ENCODE measurements at regions not wholly inside any gene's neighbourhood (a gene's known extent, or its start where the extent isn't known, plus 50 kb on each side); places are given as distances from the start of the nearest gene placed in this dataset.

GRCh38 chr10:124213471-124213870, 120.1 kb upstream of the CHST15 start:
- POLR2A ChIA-PET (ENCODE audit: unreplicated experiment), result no interaction called here

More at GRCh38 chr10:124213471-124213870, 120.1 kb upstream of the CHST15 start:
- H3K18ac ChIP-seq (ENCODE audit: low read depth, low read length), result no peak overlapping the region
- no CpG with 5 or more reads among the region's 2 CpGs for WGBS, 2 experiments (ENCODE audit: extremely low coverage in 2 of 2, insufficient read length in 1 of 2)
- H3K56ac ChIP-seq (ENCODE audit: extremely low read depth, insufficient read depth, low read length), result no peak overlapping the region
- no peak overlapping the region for H4K8ac ChIP-seq (ENCODE audit: low read depth in 2 of 2, low read length in 2 of 2)
- H2BK5ac ChIP-seq (ENCODE audit: low read depth, low read length, poor library complexity, severe bottlenecking), result no peak overlapping the region
- no peak overlapping the region for H2AK5ac ChIP-seq (ENCODE audit: low read depth, low read length)
- no peak overlapping the region for H3K14ac ChIP-seq (replicated peaks; ENCODE audit: low read depth, low read length)
- no peak for TF ChIP-seq NFE2L2 (IDR thresholded peaks at IDR 0.05; ENCODE audit: low read depth, low read length)
- no peak for TF ChIP-seq CHD1 (IDR thresholded peaks at IDR 0.05; ENCODE audit: low read depth, low read length)
- no peak for TF ChIP-seq FOS (IDR thresholded peaks at IDR 0.05; ENCODE audit: low read depth, low read length)
- TF ChIP-seq MXI1 (IDR thresholded peaks at IDR 0.05; ENCODE audit: borderline replicate concordance, low read depth, low read length), result no peak
- no peak for TF ChIP-seq RAD21 (IDR thresholded peaks at IDR 0.05; ENCODE audit: low read length)
- TF ChIP-seq RCOR1 (IDR thresholded peaks at IDR 0.05; ENCODE audit: insufficient replicate concordance, low read length), result no peak
- no peak for TF ChIP-seq RFX5 (IDR thresholded peaks at IDR 0.05; ENCODE audit: low read depth, low read length)
- TF ChIP-seq, protein P1, sequence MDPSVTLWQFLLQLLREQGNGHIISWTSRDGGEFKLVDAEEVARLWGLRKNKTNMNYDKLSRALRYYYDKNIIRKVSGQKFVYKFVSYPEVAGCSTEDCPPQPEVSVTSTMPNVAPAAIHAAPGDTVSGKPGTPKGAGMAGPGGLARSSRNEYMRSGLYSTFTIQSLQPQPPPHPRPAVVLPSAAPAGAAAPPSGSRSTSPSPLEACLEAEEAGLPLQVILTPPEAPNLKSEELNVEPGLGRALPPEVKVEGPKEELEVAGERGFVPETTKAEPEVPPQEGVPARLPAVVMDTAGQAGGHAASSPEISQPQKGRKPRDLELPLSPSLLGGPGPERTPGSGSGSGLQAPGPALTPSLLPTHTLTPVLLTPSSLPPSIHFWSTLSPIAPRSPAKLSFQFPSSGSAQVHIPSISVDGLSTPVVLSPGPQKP (IDR thresholded peaks at IDR 0.05; ENCODE audit: borderline replicate concordance, low read depth, low read length), result no peak
- TF ChIP-seq CTCF (conservative IDR thresholded peaks at IDR 0.05; ENCODE audit: low read depth, low read length), result no peak
- no peak for TF ChIP-seq MAFK (IDR thresholded peaks at IDR 0.05; ENCODE audit: low read depth, low read length)
- no peak for TF ChIP-seq BHLHE40 (IDR thresholded peaks at IDR 0.05; ENCODE audit: low read depth, low read length)
- no peak for TF ChIP-seq SMC3 (IDR thresholded peaks at IDR 0.05; ENCODE audit: low read depth, low read length)
- no peak for TF ChIP-seq USF2 (IDR thresholded peaks at IDR 0.05; ENCODE audit: low read depth, low read length)
- TF ChIP-seq MAZ (IDR thresholded peaks at IDR 0.05; ENCODE audit: borderline replicate concordance, low read depth, low read length), result no peak
- TF ChIP-seq CEBPB (IDR thresholded peaks at IDR 0.05; ENCODE audit: low read depth, low read length), result no peak
- TF ChIP-seq POLR2A (IDR thresholded peaks at IDR 0.05; ENCODE audit: low read depth, low read length), result no peak
- CTCF ChIA-PET, result no interaction called here
- no peak overlapping the region for H2AK9ac ChIP-seq (replicated peaks; ENCODE audit: low read depth, low read length, poor library complexity)
- no peak overlapping the region for H3K9ac ChIP-seq (ENCODE audit: low read depth, low read length)
- no peak overlapping the region for H2BK120ac ChIP-seq (ENCODE audit: low read depth, low read length)
- no peak overlapping the region for H4K5ac ChIP-seq (ENCODE audit: low read depth, low read length)
- no peak overlapping the region for H3K4me2 ChIP-seq (ENCODE audit: low read depth, low read length)
- intact Hi-C loops (cut with micrococcal nuclease) (no loop called here), dilution Hi-C loops (cut with HindIII; ENCODE audit: low sequenced_read_pairs, unreplicated experiment) (no loop called here), in situ Hi-C loops (cut with MboI; ENCODE audit: low sequenced_read_pairs) (no loop called here)
- no peak overlapping the region for H3K27ac ChIP-seq (ENCODE audit: insufficient read depth, low read length)
- H3K9me1 ChIP-seq (ENCODE audit: insufficient read depth, low read length), result no peaks in the 10 kb centered on the region
- DNase-seq (no peak), ATAC-seq (ENCODE audit: low read depth) (no peak)
- no peaks in the 10 kb centered on the region for H3K79me1 ChIP-seq (ENCODE audit: low read depth in 1 of 2, low read length in 2 of 2)
- no peak overlapping the region for H2AFZ ChIP-seq (replicated peaks; ENCODE audit: low read length, poor library complexity)
- H3K36me3 ChIP-seq (ENCODE audit: control insufficient read depth, insufficient read depth, low read length), result no peaks in the 10 kb centered on the region
- no peak overlapping the region for H3K4ac ChIP-seq (ENCODE audit: low read depth, low read length)
- no TSS peak for BruUV-seq (replicated peaks)
- H3K23ac ChIP-seq (ENCODE audit: low read depth, low read length), result no peak overlapping the region
- no peaks in the 10 kb centered on the region for H3K27me3 ChIP-seq (ENCODE audit: control insufficient read depth, insufficient read depth, low read length)
- no peak overlapping the region for H3K4me3 ChIP-seq (ENCODE audit: insufficient read depth, low read depth, low read length)
- H4K20me1 ChIP-seq (ENCODE audit: insufficient read depth, low read length), result no peaks in the 10 kb centered on the region
- H2BK20ac ChIP-seq (ENCODE audit: low read depth, low read length), result no peak overlapping the region
- no peak overlapping the region for H2BK15ac ChIP-seq (ENCODE audit: low read depth, low read length)
- no peaks in the 10 kb centered on the region for H3K4me1 ChIP-seq (ENCODE audit: control insufficient read depth, insufficient read depth, low read length)
- H4K91ac ChIP-seq (ENCODE audit: insufficient read depth, low read depth, low read length), result no peak overlapping the region
- peaks cover 35% of the 10 kb centered on the region for H3K9me3 ChIP-seq (ENCODE audit: control insufficient read depth, insufficient read depth, low read length)
